Brain microvascular endothelial cell (primary cell): ENCODE measurements at regions not wholly inside any gene's neighbourhood (a gene's known extent, or its start where the extent isn't known, plus 50 kb on each side); places are given as distances from the start of the nearest gene placed in this dataset.
"Not testable (repeated sequence)": the region's sequence is repeated elsewhere in the genome, so short reads cannot be mapped to it uniquely, and the experiment has no call there.

Source experiments
- DNase-seq: peaks from one replicate; pipeline ENCODE4 v3.0.0-alpha.2; 2020
- H3K27ac ChIP-seq: fragments of 250-450 bp; sonication (Bioruptor Pico); 2 replicates; pipeline ENCODE4 v1.5.1; 2020; ENCODE audit warnings: mild to moderate bottlenecking, moderate library complexity
- H3K27me3 ChIP-seq: fragments of 250-450 bp; sonication (Bioruptor Pico); replicated peaks from 2 replicates; pipeline ENCODE4 v1.5.1; 2020; ENCODE audit warnings: mild to moderate bottlenecking
- H3K36me3 ChIP-seq: fragments of 250-450 bp; sonication (Bioruptor Pico); replicated peaks from 2 replicates; pipeline ENCODE4 v1.5.1; 2020; ENCODE audit warnings: mild to moderate bottlenecking
- H3K4me3 ChIP-seq: 2 replicates; pipeline ENCODE4 v1.5.1; 2011; ENCODE audit warnings: low read depth, mild to moderate bottlenecking, control low read depth, low read length, moderate library complexity
- in situ Hi-C: cut with HindIII; loops from 2 replicates; pipeline ENCODE4 v1.10.0; 2017; ENCODE audit warnings: low sequenced_read_pairs, low pct_ligation_motif_present
- TF ChIP-seq, protein P1 (sequence below): IDR thresholded peaks from 2 replicates; pipeline ENCODE4 v1.5.1; 2011; ENCODE audit warnings: low read depth, mild to moderate bottlenecking, moderate library complexity, low read length, control low read depth, inconsistent platforms; ENCODE audit errors: missing control alignments

DNA sequence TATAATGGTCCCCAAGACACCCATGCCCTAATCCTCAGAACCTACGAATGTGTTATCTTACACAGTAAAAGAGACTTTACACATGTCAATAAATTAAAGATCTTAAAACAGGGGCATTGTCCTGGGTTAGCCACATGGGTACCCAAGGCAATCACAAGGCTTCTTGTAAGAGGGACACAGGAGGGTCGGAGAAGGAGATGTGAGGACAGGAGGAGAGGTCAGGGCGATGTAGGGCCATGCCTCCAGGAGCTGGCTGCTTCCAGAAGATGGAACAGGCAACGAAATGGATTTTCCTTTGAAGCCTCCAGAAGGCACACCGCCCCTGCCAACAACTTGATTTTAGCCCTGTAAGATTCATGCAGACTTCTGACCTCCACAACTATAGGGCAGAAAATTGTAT, 262.7 kb downstream of the MEX3B start:
- H3K27ac ChIP-seq = no peak overlapping the region
- in situ Hi-C loops = no loop called here
- DNase-seq = no peak
- H3K4me3 ChIP-seq = no peak overlapping the region
- H3K27me3 ChIP-seq = no peaks in the 10 kb centered on the region
- TF ChIP-seq, protein P1, sequence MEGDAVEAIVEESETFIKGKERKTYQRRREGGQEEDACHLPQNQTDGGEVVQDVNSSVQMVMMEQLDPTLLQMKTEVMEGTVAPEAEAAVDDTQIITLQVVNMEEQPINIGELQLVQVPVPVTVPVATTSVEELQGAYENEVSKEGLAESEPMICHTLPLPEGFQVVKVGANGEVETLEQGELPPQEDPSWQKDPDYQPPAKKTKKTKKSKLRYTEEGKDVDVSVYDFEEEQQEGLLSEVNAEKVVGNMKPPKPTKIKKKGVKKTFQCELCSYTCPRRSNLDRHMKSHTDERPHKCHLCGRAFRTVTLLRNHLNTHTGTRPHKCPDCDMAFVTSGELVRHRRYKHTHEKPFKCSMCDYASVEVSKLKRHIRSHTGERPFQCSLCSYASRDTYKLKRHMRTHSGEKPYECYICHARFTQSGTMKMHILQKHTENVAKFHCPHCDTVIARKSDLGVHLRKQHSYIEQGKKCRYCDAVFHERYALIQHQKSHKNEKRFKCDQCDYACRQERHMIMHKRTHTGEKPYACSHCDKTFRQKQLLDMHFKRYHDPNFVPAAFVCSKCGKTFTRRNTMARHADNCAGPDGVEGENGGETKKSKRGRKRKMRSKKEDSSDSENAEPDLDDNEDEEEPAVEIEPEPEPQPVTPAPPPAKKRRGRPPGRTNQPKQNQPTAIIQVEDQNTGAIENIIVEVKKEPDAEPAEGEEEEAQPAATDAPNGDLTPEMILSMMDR = no peak
- no peaks in the 10 kb centered on the region for H3K36me3 ChIP-seq

DNA sequence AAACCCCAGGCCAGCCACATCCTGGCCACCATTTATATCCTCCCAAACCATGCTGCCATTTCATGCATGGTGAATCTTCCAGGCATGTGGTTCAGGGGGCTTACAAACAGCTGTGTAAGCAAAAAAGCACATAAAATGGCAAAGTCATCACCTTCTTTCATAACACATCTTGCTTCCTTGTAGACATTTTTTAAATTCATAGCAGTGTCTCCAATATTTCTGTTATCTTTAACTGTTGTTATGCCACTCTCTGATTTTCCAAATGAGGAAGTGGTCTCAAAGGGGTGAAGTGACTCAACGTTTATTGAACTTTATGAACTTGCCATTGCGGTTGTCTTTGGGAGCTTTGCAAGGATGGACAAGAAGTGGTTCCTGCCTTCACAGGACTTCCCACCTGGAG, 264.4 kb downstream of the MEX3B start:
- Histone ChIP-seq H3K36me3 (no peaks in the 10 kb centered on the region), H3K4me3 (no peak overlapping the region), H3K27me3 (no peaks in the 10 kb centered on the region), H3K27ac (no peak overlapping the region)
- DNase-seq = no peak
- TF ChIP-seq, protein P1 = no peak
- in situ Hi-C loops = no loop called here

DNA sequence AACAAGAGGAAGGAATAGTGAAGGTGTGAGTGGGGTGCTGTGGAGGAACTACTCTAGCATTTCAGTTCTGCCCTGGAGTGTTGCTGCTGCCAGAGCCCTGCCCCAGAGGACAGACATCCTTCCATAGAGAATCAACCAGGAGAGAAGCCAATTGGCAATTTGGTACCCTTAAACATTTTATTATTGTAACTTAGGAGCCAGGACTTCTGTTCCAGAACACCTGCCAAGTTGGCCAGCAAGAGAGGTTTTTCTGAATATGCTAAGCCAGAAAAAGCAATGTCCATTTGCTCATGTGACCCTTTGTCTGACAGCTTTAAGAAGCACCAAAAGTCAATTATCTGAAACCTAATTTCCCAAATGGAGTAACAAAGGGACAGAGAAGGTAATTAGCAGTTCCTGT, 264.9 kb downstream of the MEX3B start:
- in situ Hi-C loops = no loop called here
- TF ChIP-seq, protein P1 = no peak
- H3K36me3 ChIP-seq = no peaks in the 10 kb centered on the region
- no peak overlapping the region for H3K4me3 ChIP-seq
- H3K27ac ChIP-seq = no peak overlapping the region
- DNase-seq = no peak
- H3K27me3 ChIP-seq = no peaks in the 10 kb centered on the region

DNA sequence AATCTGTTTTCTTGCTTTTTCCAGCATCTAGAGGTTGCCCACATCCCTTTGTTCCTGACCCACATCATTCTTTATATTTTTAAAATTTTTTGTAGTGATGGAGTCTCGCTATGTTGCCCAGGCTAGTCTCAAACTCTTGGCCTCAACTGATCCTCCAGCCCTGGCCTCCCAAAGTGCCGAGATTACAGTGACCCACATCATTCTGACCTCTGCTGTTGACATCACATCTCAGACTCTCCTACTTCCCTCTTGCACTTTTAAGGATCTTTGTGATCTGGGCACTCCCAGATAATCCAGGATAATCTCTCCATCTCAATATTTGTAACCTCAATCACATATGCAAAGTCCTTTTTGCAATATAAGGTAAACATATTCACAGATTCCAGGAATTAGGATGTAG, 266.6 kb downstream of the MEX3B start:
- Histone ChIP-seq H3K27me3 (no peaks in the 10 kb centered on the region), H3K4me3 (no peak overlapping the region), H3K36me3 (no peaks in the 10 kb centered on the region), H3K27ac (no peak overlapping the region)
- in situ Hi-C loops = no loop called here
- TF ChIP-seq, protein P1 = no peak
- DNase-seq = no peak

DNA sequence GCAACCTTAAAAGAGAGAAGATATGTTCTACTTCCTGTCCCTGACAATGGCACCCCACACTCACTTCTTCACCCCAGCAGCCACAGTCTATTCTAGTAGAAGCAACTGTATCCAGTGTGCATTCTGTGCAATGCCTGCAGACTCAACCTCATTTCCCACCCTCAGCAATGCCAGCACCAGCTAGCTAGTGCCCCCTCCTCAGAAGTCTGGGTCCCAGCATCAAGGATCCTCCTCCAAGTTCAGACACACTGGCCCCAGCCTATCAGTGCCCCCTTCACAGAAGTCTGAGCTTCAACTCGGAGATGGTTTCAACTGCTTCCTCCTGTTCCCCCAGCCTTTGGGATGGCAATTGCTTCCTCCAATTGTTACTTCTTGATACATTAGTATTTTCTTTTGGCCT, 268.3 kb downstream of the MEX3B start:
- Histone ChIP-seq H3K36me3 (no peaks in the 10 kb centered on the region), H3K27me3 (no peaks in the 10 kb centered on the region), H3K27ac (no peak overlapping the region), H3K4me3 (no peak overlapping the region)
- DNase-seq = no peak
- in situ Hi-C loops = no loop called here
- TF ChIP-seq, protein P1 = no peak

DNA sequence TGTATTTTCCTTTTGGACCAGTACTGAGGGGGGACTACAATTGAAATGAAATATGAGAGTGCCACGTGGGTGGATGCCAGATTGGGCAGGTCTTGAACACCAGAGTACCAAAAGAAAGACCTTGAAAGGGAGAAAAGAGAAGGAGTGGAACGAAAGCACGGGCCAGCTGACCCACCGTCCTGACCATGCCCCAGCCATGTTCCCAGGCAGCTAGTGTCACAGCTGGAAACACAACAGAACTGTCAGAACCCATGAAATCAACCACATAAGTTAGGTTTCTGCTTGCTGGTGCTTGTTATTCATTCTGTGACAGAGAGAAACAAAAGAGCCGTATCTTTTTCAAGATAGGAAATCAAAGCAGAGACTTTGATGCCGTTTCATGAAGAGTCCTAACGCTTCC, 268.8 kb downstream of the MEX3B start:
- H3K36me3 ChIP-seq = no peaks in the 10 kb centered on the region
- in situ Hi-C loops = no loop called here
- no peak overlapping the region for H3K4me3 ChIP-seq
- TF ChIP-seq, protein P1 = no peak
- H3K27me3 ChIP-seq = no peaks in the 10 kb centered on the region
- H3K27ac ChIP-seq = no peak overlapping the region
- DNase-seq = no peak

DNA sequence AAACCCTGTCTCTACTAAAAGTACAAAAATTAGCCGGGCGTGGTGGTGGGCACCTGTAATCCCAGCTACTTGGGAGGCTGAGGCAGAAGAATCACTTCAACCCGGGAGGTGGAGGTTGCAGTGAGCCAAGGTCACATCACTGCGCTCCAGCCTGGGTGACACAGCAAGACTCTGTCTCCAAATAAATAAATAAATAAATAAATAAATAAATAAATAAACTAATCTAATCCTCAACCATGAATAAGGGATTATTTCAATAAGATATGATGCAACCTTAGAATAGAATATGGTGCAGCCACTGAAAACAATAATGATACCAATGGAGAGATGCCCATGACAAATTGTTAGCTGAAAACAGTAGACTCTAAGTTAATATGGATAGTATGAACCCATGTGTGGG, 270.0 kb downstream of the MEX3B start:
- H3K4me3 ChIP-seq, H3K27ac ChIP-seq, in situ Hi-C loops, H3K36me3 ChIP-seq, H3K27me3 ChIP-seq, DNase-seq: not testable (repeated sequence)
